HFFc6 (cell line): ENCODE measurements at regions not wholly inside any gene's neighbourhood (a gene's known extent, or its start where the extent isn't known, plus 50 kb on each side); places are given as distances from the start of the nearest gene placed in this dataset.

ENCODE experiments used
- DNase-seq: peaks from one replicate; pipeline ENCODE4 v3.0.0-alpha.2; 2018
- H3K27ac Mint-ChIP-seq: 2 replicates; pipeline ENCODE4 v1.8.0; 2020; ENCODE audit warnings: mild to moderate bottlenecking, mixed read lengths
- H3K27me3 Mint-ChIP-seq: 2 replicates; pipeline ENCODE4 v1.8.0; 2021; ENCODE audit warnings: mild to moderate bottlenecking, moderate library complexity, mixed read lengths; ENCODE audit not compliant: insufficient read depth
- H3K36me3 Mint-ChIP-seq: 2 replicates; pipeline ENCODE4 v1.8.0; 2021; ENCODE audit warnings: low read depth, mixed read lengths
- H3K4me1 Mint-ChIP-seq: 2 replicates; pipeline ENCODE4 v1.8.0; 2020; ENCODE audit warnings: low read depth, mixed read lengths
- H3K4me3 Mint-ChIP-seq: 2 replicates; pipeline ENCODE4 v1.8.0; 2020; ENCODE audit warnings: mild to moderate bottlenecking, moderate library complexity, mixed read lengths
- H3K9me3 Mint-ChIP-seq: 2 replicates; pipeline ENCODE4 v1.8.0; 2020; ENCODE audit warnings: mild to moderate bottlenecking, mixed read lengths
- TF ChIP-seq, protein P1 (sequence below): fragments of 200-600 bp; sonication (generic); IDR thresholded peaks from 2 replicates; pipeline ENCODE4 v1.5.0; 2021; ENCODE audit warnings: antibody characterized with exemption, mild to moderate bottlenecking

DNA sequence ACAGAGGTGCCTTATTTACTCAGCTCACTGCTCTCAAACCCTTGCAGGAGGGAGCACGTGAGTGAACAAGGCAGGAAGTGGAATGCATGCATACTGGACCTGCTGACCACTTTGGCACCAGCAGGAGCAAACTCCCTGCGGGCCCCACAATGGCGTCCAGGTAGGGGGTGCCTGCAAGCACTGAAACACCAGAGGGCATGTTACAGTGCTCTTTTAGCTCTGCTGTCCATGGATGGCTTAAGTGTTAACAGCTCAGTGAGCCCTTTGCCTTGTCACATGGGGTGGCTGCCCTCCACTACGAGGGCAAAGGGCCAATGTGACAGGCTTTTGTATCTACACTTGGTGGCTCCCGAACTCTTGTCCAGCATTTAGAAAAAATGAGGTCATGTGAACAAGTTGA is 199.5 kb upstream of the UGT8 start:
- DNase-seq = no peak
- H3K36me3 Mint-ChIP-seq = no peaks in the 10 kb centered on the region
- TF ChIP-seq, protein P1, sequence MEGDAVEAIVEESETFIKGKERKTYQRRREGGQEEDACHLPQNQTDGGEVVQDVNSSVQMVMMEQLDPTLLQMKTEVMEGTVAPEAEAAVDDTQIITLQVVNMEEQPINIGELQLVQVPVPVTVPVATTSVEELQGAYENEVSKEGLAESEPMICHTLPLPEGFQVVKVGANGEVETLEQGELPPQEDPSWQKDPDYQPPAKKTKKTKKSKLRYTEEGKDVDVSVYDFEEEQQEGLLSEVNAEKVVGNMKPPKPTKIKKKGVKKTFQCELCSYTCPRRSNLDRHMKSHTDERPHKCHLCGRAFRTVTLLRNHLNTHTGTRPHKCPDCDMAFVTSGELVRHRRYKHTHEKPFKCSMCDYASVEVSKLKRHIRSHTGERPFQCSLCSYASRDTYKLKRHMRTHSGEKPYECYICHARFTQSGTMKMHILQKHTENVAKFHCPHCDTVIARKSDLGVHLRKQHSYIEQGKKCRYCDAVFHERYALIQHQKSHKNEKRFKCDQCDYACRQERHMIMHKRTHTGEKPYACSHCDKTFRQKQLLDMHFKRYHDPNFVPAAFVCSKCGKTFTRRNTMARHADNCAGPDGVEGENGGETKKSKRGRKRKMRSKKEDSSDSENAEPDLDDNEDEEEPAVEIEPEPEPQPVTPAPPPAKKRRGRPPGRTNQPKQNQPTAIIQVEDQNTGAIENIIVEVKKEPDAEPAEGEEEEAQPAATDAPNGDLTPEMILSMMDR = no peak
- no peaks in the 10 kb centered on the region for H3K4me1 Mint-ChIP-seq
- no peak overlapping the region for H3K4me3 Mint-ChIP-seq
- H3K27ac Mint-ChIP-seq = no peak overlapping the region
- H3K9me3 Mint-ChIP-seq = no peaks in the 10 kb centered on the region
- peaks cover 23% of the 10 kb centered on the region for H3K27me3 Mint-ChIP-seq

DNA sequence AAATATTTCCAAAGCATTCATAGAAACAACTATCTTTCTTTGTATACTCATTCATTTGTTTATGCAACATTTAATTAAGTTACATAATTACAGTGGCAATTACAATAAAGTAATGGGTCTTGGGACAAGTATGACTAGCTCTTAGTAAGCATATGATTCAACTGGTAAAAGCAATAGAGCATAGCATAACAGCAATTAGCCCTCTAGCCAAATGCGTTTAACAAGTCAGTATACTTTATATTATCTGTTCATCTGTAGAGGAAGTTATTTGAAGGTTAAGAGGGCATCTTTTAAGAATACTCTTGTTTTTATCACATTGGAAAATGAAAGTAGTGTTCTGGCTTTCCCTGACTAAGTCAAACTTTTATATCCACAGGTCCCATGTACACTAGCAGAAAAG is 198.1 kb upstream of the UGT8 start:
- Mint-ChIP-seq H3K9me3 (no peaks in the 10 kb centered on the region), H3K36me3 (no peaks in the 10 kb centered on the region), H3K27ac (no peak overlapping the region), H3K4me1 (no peaks in the 10 kb centered on the region), H3K27me3 (peaks cover 18% of the 10 kb centered on the region), H3K4me3 (no peak overlapping the region)
- DNase-seq = peak; percentile 52
- TF ChIP-seq, protein P1 = no peak

DNA sequence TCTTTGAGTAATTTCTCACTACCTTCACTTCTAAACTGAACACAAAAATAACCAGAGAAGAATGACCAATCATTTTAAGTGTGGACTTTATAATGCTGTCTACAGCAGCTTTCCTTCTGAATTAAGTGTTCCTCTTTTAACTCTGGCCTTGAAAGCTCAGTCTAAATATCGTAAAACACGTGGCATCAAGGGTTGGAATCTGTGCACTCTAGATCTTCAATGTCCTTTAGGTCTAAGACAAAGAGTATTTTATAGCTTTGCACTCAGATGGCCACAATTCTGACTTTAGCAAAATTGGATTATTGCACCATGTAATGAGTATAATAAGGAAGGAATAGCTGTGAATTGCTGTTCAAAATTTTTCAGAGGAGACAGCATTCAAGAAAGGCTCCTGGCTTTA is 197.1 kb upstream of the UGT8 start:
- Mint-ChIP-seq H3K9me3 (no peaks in the 10 kb centered on the region), H3K4me3 (no peak overlapping the region), H3K27ac (no peak overlapping the region), H3K27me3 (peaks cover 15% of the 10 kb centered on the region), H3K4me1 (no peaks in the 10 kb centered on the region), H3K36me3 (no peaks in the 10 kb centered on the region)
- DNase-seq = no peak
- TF ChIP-seq, protein P1 = no peak

DNA sequence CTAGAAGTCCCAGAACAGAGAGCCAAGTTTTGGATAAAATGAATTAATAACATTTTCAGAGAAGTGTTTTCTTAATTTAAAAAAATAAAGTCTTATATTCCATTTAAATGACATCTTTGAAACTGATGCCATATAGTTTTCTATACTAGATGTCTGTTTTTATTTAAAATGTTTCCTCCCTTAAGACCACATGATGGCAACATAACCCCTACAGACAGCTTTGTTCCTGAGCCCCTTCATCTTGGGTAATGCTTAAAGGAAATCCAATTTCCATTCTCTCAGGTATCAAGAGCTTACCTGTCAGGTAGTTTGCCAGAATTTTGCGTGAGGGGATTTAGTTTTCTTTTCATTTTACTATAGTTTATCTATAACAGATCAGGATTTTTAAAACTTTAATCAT is 181.4 kb upstream of the UGT8 start:
- DNase-seq = no peak
- H3K27ac Mint-ChIP-seq = no peak overlapping the region
- TF ChIP-seq, protein P1 = no peak
- H3K4me1 Mint-ChIP-seq = no peaks in the 10 kb centered on the region
- peaks cover 6% of the 10 kb centered on the region; the same call in 1 of the 2 replicates for H3K27me3 Mint-ChIP-seq
- H3K4me3 Mint-ChIP-seq = no peak overlapping the region
- no peaks in the 10 kb centered on the region for H3K36me3 Mint-ChIP-seq
- H3K9me3 Mint-ChIP-seq = no peaks in the 10 kb centered on the region

DNA sequence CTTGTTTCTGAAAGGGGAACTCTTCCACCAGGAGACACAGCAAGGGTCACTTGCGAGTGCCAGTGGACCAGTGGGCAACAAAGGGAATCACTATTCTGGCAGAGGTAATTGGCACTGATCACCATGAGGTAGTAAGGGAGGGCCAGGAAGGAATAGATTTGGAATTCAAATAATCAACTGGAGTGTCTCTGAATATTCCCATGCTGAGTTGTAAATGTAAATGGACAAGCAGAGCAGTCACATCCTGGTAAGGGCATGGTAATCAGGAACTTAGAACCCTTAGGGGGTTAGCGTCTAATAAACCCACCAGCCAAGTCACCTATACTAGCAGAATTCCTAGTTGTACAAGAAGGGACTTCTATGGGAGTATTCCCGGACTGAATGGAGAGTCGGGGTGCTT is 178.5 kb upstream of the UGT8 start:
- H3K9me3 Mint-ChIP-seq = no peaks in the 10 kb centered on the region
- no peaks in the 10 kb centered on the region for H3K36me3 Mint-ChIP-seq
- no peak overlapping the region for H3K27ac Mint-ChIP-seq
- H3K4me3 Mint-ChIP-seq = no peak overlapping the region
- DNase-seq = no peak
- H3K4me1 Mint-ChIP-seq = no peaks in the 10 kb centered on the region
- TF ChIP-seq, protein P1 = no peak
- H3K27me3 Mint-ChIP-seq = peaks cover 5% of the 10 kb centered on the region; the same call in 1 of the 2 replicates

DNA sequence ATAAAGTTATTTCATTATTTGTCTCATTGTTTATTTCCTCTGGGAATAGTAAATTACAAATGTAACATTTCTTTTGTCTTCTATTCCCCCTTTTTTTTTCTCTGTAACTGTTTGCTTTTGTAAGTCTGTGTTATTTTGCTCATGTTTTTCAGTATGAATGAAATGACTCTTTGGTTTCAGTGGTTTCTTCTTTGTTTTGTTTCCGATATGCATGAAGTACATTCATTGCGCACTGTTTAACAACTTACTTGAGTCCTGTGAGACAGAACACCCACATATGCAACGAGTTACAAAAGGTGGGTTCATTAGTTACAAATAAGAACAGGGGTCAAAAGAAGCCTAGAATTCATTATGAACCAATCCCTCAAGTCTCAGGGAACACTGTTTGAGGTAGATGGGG is 175.0 kb upstream of the UGT8 start:
- no peak for DNase-seq
- H3K36me3 Mint-ChIP-seq = no peaks in the 10 kb centered on the region
- no peak overlapping the region for H3K27ac Mint-ChIP-seq
- peaks cover 3% of the 10 kb centered on the region for H3K27me3 Mint-ChIP-seq
- TF ChIP-seq, protein P1 = no peak
- no peaks in the 10 kb centered on the region for H3K4me1 Mint-ChIP-seq
- H3K4me3 Mint-ChIP-seq = no peak overlapping the region
- no peaks in the 10 kb centered on the region for H3K9me3 Mint-ChIP-seq
